ENCODE measurements at regions not wholly inside any gene's neighbourhood (a gene's known extent, or its start where the extent isn't known, plus 50 kb on each side); places are given as distances from the start of the nearest gene placed in this dataset.

- Histone ChIP-seq H2BK12ac (ENCODE audit: low read depth, low read length) (no peak overlapping the region), H3K36me3 (ENCODE audit: control insufficient read depth in 2 of 4, insufficient read depth in 4 of 4, low read length in 3 of 4) (no peaks in the 10 kb centered on the region), H3K23me2 (ENCODE audit: low read depth, low read length) (no peaks in the 10 kb centered on the region), H4K5ac (ENCODE audit: insufficient read length, low read depth, low read length) (no peak overlapping the region), H2AK5ac (ENCODE audit: low read depth, low read length) (no peak overlapping the region), H2AFZ (ENCODE audit: low read length) (no peak overlapping the region), H3K9me3 (ENCODE audit: insufficient read depth in 2 of 2, low read depth in 1 of 2, low read length in 1 of 2) (no peaks in the 10 kb centered on the region), H4K20me1 (replicated peaks in 1 of 2; ENCODE audit: control insufficient read depth in 1 of 2, insufficient read depth in 2 of 2, low read length in 2 of 2) (no peaks in the 10 kb centered on the region), H3K14ac (ENCODE audit: insufficient read length) (no peak overlapping the region), H3K4me2 (ENCODE audit: insufficient read depth in 1 of 2, low read depth in 2 of 2, low read length in 2 of 2) (no peak overlapping the region), H3K23ac (ENCODE audit: insufficient read length) (no peak overlapping the region), H3K4me3 (ENCODE audit: extremely low read depth in 1 of 4, insufficient read depth in 2 of 4, low read depth in 3 of 4, low read length in 4 of 4) (no peak overlapping the region), H4K8ac (ENCODE audit: extremely low read depth, insufficient read depth, low read length) (no peak overlapping the region), H2BK15ac (ENCODE audit: low read length) (no peak overlapping the region), H2BK5ac (ENCODE audit: low read depth, low read length) (no peak overlapping the region), H3K18ac (ENCODE audit: extremely low read depth, low read length) (no peak overlapping the region), H3K27me3 (replicated peaks in 1 of 4; ENCODE audit: control insufficient read depth in 3 of 4, extremely low read depth in 1 of 4, insufficient read depth in 3 of 4, low read length in 3 of 4) (no peaks in the 10 kb centered on the region), H3K79me1 (ENCODE audit: low read depth, low read length) (no peaks in the 10 kb centered on the region), H4K91ac (replicated peaks; ENCODE audit: insufficient read length, low read length) (no peak overlapping the region), H3K9ac (replicated peaks in 1 of 4; ENCODE audit: extremely low read depth in 1 of 4, low read depth in 3 of 4, low read length in 3 of 4) (no peak overlapping the region), H3K4ac (replicated peaks; ENCODE audit: insufficient read length, low read depth, low read length) (no peak overlapping the region), H2BK120ac (replicated peaks; ENCODE audit: low read depth, low read length) (no peak overlapping the region), H3K79me2 (ENCODE audit: control insufficient read depth in 1 of 2, insufficient read depth in 2 of 2, low read length in 2 of 2) (no peaks in the 10 kb centered on the region), H2BK20ac (ENCODE audit: low read length) (no peak overlapping the region), H3K56ac (replicated peaks; ENCODE audit: insufficient read length, low read depth, low read length) (no peak overlapping the region), H3K27ac (ENCODE audit: low read depth, low read length) (no peak overlapping the region), H3K4me1 (replicated peaks in 1 of 4; ENCODE audit: control insufficient read depth in 3 of 4, insufficient read depth in 4 of 4, low read length in 3 of 4) (no peaks in the 10 kb centered on the region)
- TF ChIP-seq CEBPB (IDR thresholded peaks at IDR 0.05; ENCODE audit: low read depth, low read length) = no peak
- no peak for TF ChIP-seq POLR2AphosphoS5 (IDR thresholded peaks at IDR 0.05; ENCODE audit: low read depth, low read length)
- no peak for TF ChIP-seq GABPA (IDR thresholded peaks at IDR 0.05; ENCODE audit: borderline replicate concordance, insufficient read depth, low read length)
- no peak for TF ChIP-seq RFX5 (IDR thresholded peaks at IDR 0.05; ENCODE audit: borderline replicate concordance, low read depth, low read length)
- TF ChIP-seq NRF1 (IDR thresholded peaks at IDR 0.05; ENCODE audit: low read depth, low read length) = no peak
- no peak for TF ChIP-seq TAF7 (optimal IDR thresholded peaks at IDR 0.05; ENCODE audit: borderline replicate concordance, low read depth, low read length)
- no peak for TF ChIP-seq RBBP5 (IDR thresholded peaks at IDR 0.05; ENCODE audit: borderline replicate concordance, low read depth, low read length)
- DNase-seq (ENCODE audit: low read depth in 1 of 2, low spot score in 2 of 2) (no peak), FAIRE-seq (no peak)
- ChIA-PET POLR2A (ENCODE audit: partially characterized antibody) (no interaction called here), CTCF (ENCODE audit: partially characterized antibody) (interaction anchor here (0.6 to 4.9 kb wide), 3 partner anchors 23 to 54 kb away, joined by 3 to 21 read pairs (median 4); no protein-coding TSS in a partner anchor)
- 88% methylated on average over 1 of the region's 1 CpG; no CpG with 5 or more reads in 1 of the 2 experiments for WGBS, 2 experiments (ENCODE audit: extremely low coverage in 1 of 2, insufficient coverage in 1 of 2, insufficient read length in 1 of 2, insufficient replicate concordance in 2 of 2, low coverage in 1 of 2, low lambda C conversion rate in 2 of 2, missing lambda C conversion rate in 1 of 2)
Observed at GRCh38 chr1:55352811-55353180, 137.6 kb upstream of the USP24 start.
